H1 (cell line): ENCODE measurements at regions not wholly inside any gene's neighbourhood (a gene's known extent, or its start where the extent isn't known, plus 50 kb on each side); places are given as distances from the start of the nearest gene placed in this dataset.

Experiments
- CTCF ChIA-PET: fragments of 300-600 bp; sonication (Branson Sonifier 250); formaldehyde crosslinking; loops from one replicate; lab custom pipeline; 2021; ENCODE audit not compliant: partially characterized antibody; lab: Charles Lee
- POLR2A ChIA-PET: fragments of 300-600 bp; sonication (Branson Sonifier 250); formaldehyde crosslinking; loops from one replicate; lab custom pipeline; 2021; ENCODE audit warnings: inconsistent platforms; ENCODE audit not compliant: partially characterized antibody; lab: Charles Lee
- DNase-seq, 2 experiments: peaks; one replicate each; pipeline versions ENCODE4 v3.0.0 to v3.0.0-alpha.2; 2010 to 2022; ENCODE audit warnings: low spot score in 2 of 2, low read depth in 1 of 2, mixed read lengths in 1 of 2
- FAIRE-seq: peaks from 2 replicates; lab custom pipeline; 2011; peaks lifted over from hg19 to GRCh38; lab: Jason Lieb, UNC
- H2AFZ ChIP-seq: 2 replicates; pipeline ENCODE4 v1.8.1; 2012; ENCODE audit warnings: low read length, inconsistent platforms
- H2AK5ac ChIP-seq: 2 replicates; pipeline ENCODE4 v1.6.1; 2013; ENCODE audit warnings: low read depth, low read length
- H2BK120ac ChIP-seq: replicated peaks from 2 replicates; pipeline ENCODE3; 2013; ENCODE audit warnings: low read depth, low read length, inconsistent platforms
- H2BK12ac ChIP-seq: 2 replicates; pipeline ENCODE4 v1.6.1; 2013; ENCODE audit warnings: low read depth, low read length
- H2BK15ac ChIP-seq: 2 replicates; pipeline ENCODE4 v1.6.1; 2013; ENCODE audit warnings: low read length
- H2BK20ac ChIP-seq: 2 replicates; pipeline ENCODE4 v1.6.1; 2013; ENCODE audit warnings: low read length
- H2BK5ac ChIP-seq: 2 replicates; pipeline ENCODE4 v1.6.1; 2013; ENCODE audit warnings: low read depth, low read length
- H3K14ac ChIP-seq: 2 replicates; pipeline ENCODE4 v1.6.1; 2013; ENCODE audit warnings: inconsistent platforms; ENCODE audit not compliant: insufficient read length
- H3K18ac ChIP-seq: 2 replicates; pipeline ENCODE4 v1.6.1; 2013; ENCODE audit warnings: low read length; ENCODE audit errors: extremely low read depth
- H3K23ac ChIP-seq: 2 replicates; pipeline ENCODE4 v1.6.1; 2013; ENCODE audit warnings: inconsistent platforms; ENCODE audit not compliant: insufficient read length
- H3K23me2 ChIP-seq: 2 replicates; pipeline ENCODE4 v1.6.1; 2013; ENCODE audit warnings: low read depth, low read length
- H3K27ac ChIP-seq: 2 replicates; pipeline ENCODE4 v1.6.1; 2011; ENCODE audit warnings: low read depth, low read length, inconsistent platforms
- H3K27me3 ChIP-seq, 4 experiments: replicated peaks in 1 of 4; 1 replicate in 1 of 4; 2 replicates in 3 of 4; pipeline versions ENCODE4 v1.6.1 to v1.8.1; 2011 to 2013; ENCODE audit warnings: low read length in 3 of 4, mild to moderate bottlenecking in 3 of 4, inconsistent platforms in 2 of 4, mixed read lengths in 2 of 4, moderate library complexity in 1 of 4; ENCODE audit not compliant: control insufficient read depth in 3 of 4, insufficient read depth in 3 of 4; ENCODE audit errors: extremely low read depth in 1 of 4
- H3K36me3 ChIP-seq, 4 experiments: 2 replicates each; pipeline versions ENCODE4 v1.6.1 to v1.8.1; 2011 to 2013; ENCODE audit warnings: mild to moderate bottlenecking in 4 of 4, low read length in 3 of 4, moderate library complexity in 2 of 4, control low read depth in 1 of 4, inconsistent platforms in 1 of 4; ENCODE audit not compliant: insufficient read depth in 4 of 4, control insufficient read depth in 2 of 4
- H3K4ac ChIP-seq: replicated peaks from 2 replicates; pipeline ENCODE3; 2013; ENCODE audit warnings: low read length, low read depth, mixed read lengths, inconsistent platforms; ENCODE audit not compliant: insufficient read length
- H3K4me1 ChIP-seq, 4 experiments: replicated peaks in 1 of 4; 1 replicate in 1 of 4; 2 replicates in 3 of 4; pipeline versions ENCODE4 v1.6.1 to v1.8.1; 2011 to 2013; ENCODE audit warnings: low read length in 3 of 4, inconsistent platforms in 2 of 4, mixed read lengths in 1 of 4; ENCODE audit not compliant: insufficient read depth in 4 of 4, control insufficient read depth in 3 of 4
- H3K4me2 ChIP-seq, 2 experiments: 2 replicates each; pipeline versions ENCODE4 v1.6.1 to v1.8.1; 2011 to 2013; ENCODE audit warnings: low read depth in 2 of 2, low read length in 2 of 2, control low read depth in 1 of 2, inconsistent platforms in 1 of 2, mild to moderate bottlenecking in 1 of 2; ENCODE audit not compliant: insufficient read depth in 1 of 2
- H3K4me3 ChIP-seq, 4 experiments: fragments of 200-600, 300-600 bp in 1 of 4; sonication (generic), shearing (Covaris generic), sonication (Bioruptor Twin) in 1 of 4; 2 replicates each; pipeline versions ENCODE4 v1.5.1 to v1.8.1; 2011 to 2016; ENCODE audit warnings: low read length in 4 of 4, low read depth in 3 of 4, control low read depth in 2 of 4, inconsistent platforms in 2 of 4, mild to moderate bottlenecking in 2 of 4, mixed read lengths in 1 of 4, moderate library complexity in 1 of 4; ENCODE audit not compliant: insufficient read depth in 2 of 4; ENCODE audit errors: extremely low read depth in 1 of 4
- H3K56ac ChIP-seq: replicated peaks from 2 replicates; pipeline ENCODE3; 2013; ENCODE audit warnings: low read depth, mild to moderate bottlenecking, mixed read lengths, low read length, inconsistent platforms; ENCODE audit not compliant: insufficient read length
- H3K79me1 ChIP-seq: 2 replicates; pipeline ENCODE4 v1.6.1; 2013; ENCODE audit warnings: low read depth, low read length, control low read depth
- H3K79me2 ChIP-seq, 2 experiments: 2 replicates each; pipeline versions ENCODE4 v1.6.1 to v1.8.1; 2012 to 2013; ENCODE audit warnings: low read length in 2 of 2, mild to moderate bottlenecking in 2 of 2, inconsistent platforms in 1 of 2; ENCODE audit not compliant: insufficient read depth in 2 of 2, control insufficient read depth in 1 of 2
- H3K9ac ChIP-seq, 4 experiments: replicated peaks in 1 of 4; 1 replicate in 1 of 4; 2 replicates in 3 of 4; pipeline versions ENCODE4 v1.6.1 to v1.8.1; 2011 to 2013; ENCODE audit warnings: low read depth in 3 of 4, low read length in 3 of 4, control low read depth in 2 of 4, mild to moderate bottlenecking in 2 of 4, moderate library complexity in 2 of 4, inconsistent platforms in 1 of 4; ENCODE audit errors: extremely low read depth in 1 of 4
- H3K9me3 ChIP-seq, 2 experiments: 2 replicates each; pipeline versions ENCODE4 v1.6.1 to v1.8.1; 2012 to 2013; ENCODE audit warnings: mild to moderate bottlenecking in 2 of 2, moderate library complexity in 2 of 2, control low read depth in 1 of 2, inconsistent platforms in 1 of 2, low read depth in 1 of 2, low read length in 1 of 2, mixed read lengths in 1 of 2; ENCODE audit not compliant: insufficient read depth in 2 of 2
- H4K20me1 ChIP-seq, 2 experiments: replicated peaks in 1 of 2; 2 replicates each; pipeline versions ENCODE3 to v1.8.1; 2011 to 2013; ENCODE audit warnings: inconsistent platforms in 2 of 2, low read length in 2 of 2, mild to moderate bottlenecking in 1 of 2; ENCODE audit not compliant: insufficient read depth in 2 of 2, control insufficient read depth in 1 of 2
- H4K5ac ChIP-seq: 2 replicates; pipeline ENCODE4 v1.6.1; 2013; ENCODE audit warnings: low read length, low read depth, mixed read lengths, inconsistent platforms; ENCODE audit not compliant: insufficient read length
- H4K8ac ChIP-seq: 2 replicates; pipeline ENCODE4 v1.8.0; 2013; ENCODE audit warnings: mild to moderate bottlenecking, moderate library complexity, low read length, inconsistent platforms; ENCODE audit not compliant: insufficient read depth; ENCODE audit errors: extremely low read depth
- H4K91ac ChIP-seq: replicated peaks from 2 replicates; pipeline ENCODE3; 2013; ENCODE audit warnings: low read length, mixed read lengths, inconsistent platforms; ENCODE audit not compliant: insufficient read length
- BACH1 ChIP-seq: IDR thresholded peaks from 2 replicates; pipeline ENCODE4 v1.6.1; 2012; ENCODE audit warnings: low read length, improper control_type of control experiment
- CBX8 ChIP-seq: fragments of 300-800, 300-1000 bp; sonication (generic); IDR thresholded peaks from 2 replicates; pipeline ENCODE4 v1.7.1; 2016; ENCODE audit warnings: low read depth, low read length, borderline replicate concordance
- CTBP2 ChIP-seq: IDR thresholded peaks from 2 replicates; pipeline ENCODE4 v1.7.0; 2011; ENCODE audit warnings: borderline replicate concordance, mild to moderate bottlenecking, moderate library complexity, mixed read lengths, low read length; ENCODE audit not compliant: insufficient read depth, insufficient read length
- CTCF ChIP-seq, 3 experiments: IDR thresholded peaks; 1 replicate in 2 of 3; 2 replicates in 1 of 3; pipeline versions ENCODE4 v1.5.1 to v1.6.1; 2011; ENCODE audit warnings: low read length in 3 of 3, mild to moderate bottlenecking in 3 of 3, inconsistent platforms in 2 of 3, low read depth in 1 of 3, moderate library complexity in 1 of 3; ENCODE audit not compliant: insufficient read depth in 1 of 3; ENCODE audit errors: control extremely low read depth in 1 of 3
- E2F6 ChIP-seq: IDR thresholded peaks from 2 replicates; pipeline ENCODE4 v1.6.1; 2012; ENCODE audit warnings: inconsistent platforms
- EZH2 ChIP-seq: fragments of 200-600 bp; sonication (generic); IDR thresholded peaks from 2 replicates; pipeline ENCODE4 v1.7.1; 2012; ENCODE audit warnings: low read depth, mild to moderate bottlenecking, moderate library complexity, low read length, inconsistent platforms; ENCODE audit not compliant: severe bottlenecking
- GABPA ChIP-seq: IDR thresholded peaks from 2 replicates; pipeline ENCODE4 v1.6.1; 2011; ENCODE audit warnings: mild to moderate bottlenecking, low read length, moderate library complexity, borderline replicate concordance; ENCODE audit not compliant: insufficient read depth
- NANOG ChIP-seq: IDR thresholded peaks from 2 replicates; pipeline ENCODE4 v1.6.1; 2011; ENCODE audit warnings: low read length, low read depth, mild to moderate bottlenecking, inconsistent platforms; ENCODE audit not compliant: insufficient read depth, poor library complexity, severe bottlenecking
- PHF8 ChIP-seq: fragments of 200-600 bp; sonication (generic); conservative IDR thresholded peaks from 2 replicates; pipeline ENCODE4 v1.7.1; 2012; ENCODE audit warnings: low read depth, mild to moderate bottlenecking, inconsistent platforms, low read length, moderate library complexity
- POLR2AphosphoS5 ChIP-seq: IDR thresholded peaks from 2 replicates; pipeline ENCODE4 v1.6.1; 2011; ENCODE audit warnings: low read depth, low read length
- SIRT6 ChIP-seq: IDR thresholded peaks from one replicate; pipeline ENCODE4 v1.7.1; 2012; ENCODE audit warnings: low read length, inconsistent platforms
- WGBS, 2 experiments: shearing (Covaris generic) in 1 of 2; methylation state at CpG; one replicate each; pipeline versions ENCODE4 v1.1.6 to v1.1.7; 2013 to 2015; ENCODE audit warnings: low lambda C conversion rate in 2 of 2, mixed read lengths in 2 of 2, inconsistent platforms in 1 of 2, low coverage in 1 of 2, missing lambda C conversion rate in 1 of 2; ENCODE audit not compliant: insufficient replicate concordance in 2 of 2, insufficient coverage in 1 of 2, insufficient read length in 1 of 2; ENCODE audit errors: extremely low coverage in 1 of 2, missing lambda C conversion rate in 1 of 2; 5-methylcytosine and 5-hydroxymethylcytosine counted together

GRCh38 chr22:49629261-49629570 is 198.5 kb downstream of the BRD1 start:
- Histone ChIP-seq H4K20me1 (no peaks in the 10 kb centered on the region), H3K9me3 (no peaks in the 10 kb centered on the region), H3K56ac (no peak overlapping the region), H3K27me3 (peaks cover 0 to 4% (median 2%) of the 10 kb centered on the region in 4 experiments; a peak in 3 of 7 replicates), H3K4me1 (peaks cover 0 to 6% (median 4%) of the 10 kb centered on the region in 4 experiments; a peak in 4 of 7 replicates), H3K27ac (no peak overlapping the region), H3K18ac (no peak overlapping the region), H2AFZ (no peak overlapping the region), H3K79me2 (no peaks in the 10 kb centered on the region), H3K9ac (no peak overlapping the region), H3K4ac (no peak overlapping the region), H2BK12ac (no peak overlapping the region), H2AK5ac (no peak overlapping the region), H3K36me3 (no peaks in the 10 kb centered on the region), H2BK20ac (no peak overlapping the region), H3K23me2 (peaks cover 4% of the 10 kb centered on the region; the same call in 1 of the 2 replicates), H3K4me3 (no peak overlapping the region), H3K23ac (no peak overlapping the region), H2BK5ac (no peak overlapping the region), H4K91ac (no peak overlapping the region), H2BK15ac (no peak overlapping the region), H4K8ac (no peak overlapping the region), H3K79me1 (no peaks in the 10 kb centered on the region), H3K14ac (no peak overlapping the region), H2BK120ac (no peak overlapping the region), H4K5ac (no peak overlapping the region), H3K4me2 (no peak overlapping the region)
- ChIA-PET CTCF (interaction anchor here (2.5 kb wide), 1 partner anchor 89 kb away, joined by 5 read pairs; no protein-coding TSS in a partner anchor), POLR2A (no interaction called here)
- no peak for DNase-seq
- 94% methylated on average over 4 of the region's 8 CpGs; no CpG with 5 or more reads in 1 of the 2 experiments for WGBS, 2 experiments
- FAIRE-seq, result no peak
- TF ChIP-seq NANOG, result no peak
- no peak for TF ChIP-seq PHF8
- TF ChIP-seq SIRT6, result no peak
- TF ChIP-seq CTBP2, result no peak
- TF ChIP-seq CBX8, result no peak
- TF ChIP-seq POLR2AphosphoS5, result no peak
- TF ChIP-seq EZH2, result no peak
- TF ChIP-seq CTCF (IDR thresholded peaks at IDR 0.05; ENCODE audit: control extremely low read depth in 1 of 3, insufficient read depth in 1 of 3, low read depth in 1 of 3, low read length in 3 of 3), result no peak
- no peak for TF ChIP-seq BACH1
- no peak for TF ChIP-seq GABPA
- no peak for TF ChIP-seq E2F6
